ENCODE measurements at regions not wholly inside any gene's neighbourhood (a gene's known extent, or its start where the extent isn't known, plus 50 kb on each side); places are given as distances from the start of the nearest gene placed in this dataset.
"Not testable (repeated sequence)": the region's sequence is repeated elsewhere in the genome, so short reads cannot be mapped to it uniquely, and the experiment has no call there.

GRCh38 chr2:97422376-97422775 is 167.3 kb downstream of the ANKRD36B start:
- TF ChIP-seq CTCF, POLR2A (IDR thresholded peaks at IDR 0.05): not testable (repeated sequence)

Data from Peyer's patch (tissue), 4 donors.